GM12878 (cell line): ENCODE measurements at regions not wholly inside any gene's neighbourhood (a gene's known extent, or its start where the extent isn't known, plus 50 kb on each side); places are given as distances from the start of the nearest gene placed in this dataset.

Experiments used
- ATAC-seq: fragments of 200-7000 bp; cut with Tn5 transposase; 3 replicates; pipeline ENCODE4 v1.9.1; 2020; ENCODE audit warnings: mild to moderate bottlenecking, moderate library complexity
- BruUV-seq: library from RNA; stranded (reverse); fragments of 400-500 nt; replicated peaks from 2 replicates; lab custom pipeline; 2021; lab: Mats Ljungman, UMichigan
- CTCF ChIA-PET: fragments of 300-600 bp; sonication (Branson Sonifier 250); formaldehyde crosslinking; extraction: SDS; loops from one replicate; lab custom pipeline; 2021; ENCODE audit warnings: inconsistent platforms; lab: Yijun Ruan, JAX
- POLR2A ChIA-PET: fragments of 350-600 bp; formaldehyde crosslinking; extraction: SDS; loops from one replicate; lab custom pipeline; 2021; ENCODE audit warnings: inconsistent platforms; lab: Charles Lee
- RAD21 ChIA-PET: fragments of 300-600 bp; sonication (Branson Sonifier 250); formaldehyde crosslinking; loops from one replicate; lab custom pipeline; 2023; ENCODE audit warnings: antibody characterized with exemption; ENCODE audit not compliant: unreplicated experiment; lab: Charles Lee
- SMC1A ChIA-PET: fragments of 300-600 bp; sonication (Branson Sonifier 250); formaldehyde crosslinking; loops from one replicate; lab custom pipeline; 2023; ENCODE audit not compliant: unreplicated experiment, uncharacterized antibody; lab: Charles Lee
- DNase-seq: peaks from one replicate; pipeline ENCODE4 v3.0.0-alpha.2; 2011; ENCODE audit warnings: low read depth, low spot score
- FAIRE-seq: peaks from 3 replicates; lab custom pipeline; 2011; peaks lifted over from hg19 to GRCh38; lab: Jason Lieb, UNC
- H2AFZ ChIP-seq: 2 replicates; pipeline ENCODE4 v1.6.0; 2011; ENCODE audit warnings: low read depth, low read length, control low read depth; ENCODE audit not compliant: control insufficient read depth
- H3K27ac ChIP-seq: 2 replicates; pipeline ENCODE4 v1.5.1; 2011; ENCODE audit warnings: control low read depth; ENCODE audit not compliant: control insufficient read depth, insufficient read depth
- H3K27me3 ChIP-seq, 2 experiments: replicated peaks in 1 of 2; 2 replicates each; pipeline versions ENCODE4 v1.6.0 to v1.6.1; 2011; ENCODE audit warnings: low read length in 1 of 2; ENCODE audit not compliant: control insufficient read depth in 2 of 2, insufficient read depth in 2 of 2
- H3K36me3 ChIP-seq, 2 experiments: 2 replicates each; pipeline ENCODE4 v1.5.1; 2011; ENCODE audit warnings: low read length in 1 of 2; ENCODE audit not compliant: control insufficient read depth in 2 of 2, insufficient read depth in 2 of 2
- H3K4me1 ChIP-seq: 2 replicates; pipeline ENCODE4 v1.6.1; 2011; ENCODE audit warnings: mild to moderate bottlenecking, low read length, moderate library complexity, mixed read lengths; ENCODE audit not compliant: control insufficient read depth, insufficient read depth
- H3K4me2 ChIP-seq: 2 replicates; pipeline ENCODE4 v1.6.0; 2011; ENCODE audit warnings: control low read depth; ENCODE audit not compliant: control insufficient read depth, insufficient read depth
- H3K4me3 ChIP-seq: fragments of 200-600 bp; sonication (generic); 2 replicates; pipeline ENCODE4 v1.5.1; 2016
- H3K79me2 ChIP-seq: 2 replicates; pipeline ENCODE4 v1.6.0; 2011; ENCODE audit warnings: low read length; ENCODE audit not compliant: control insufficient read depth, insufficient read depth
- H3K9ac ChIP-seq: 2 replicates; pipeline ENCODE4 v1.8.0; 2011; ENCODE audit warnings: low read length, control low read depth, mixed read lengths; ENCODE audit not compliant: control insufficient read depth, insufficient read depth
- H3K9me3 ChIP-seq: replicated peaks from 3 replicates; pipeline ENCODE4 v1.5.1; 2011; ENCODE audit warnings: mild to moderate bottlenecking, low read length; ENCODE audit not compliant: control insufficient read depth, insufficient read depth
- H4K20me1 ChIP-seq: 2 replicates; pipeline ENCODE4 v1.6.0; 2011; ENCODE audit not compliant: control insufficient read depth, insufficient read depth
- ATF7 ChIP-seq: fragments of 450-650 bp; IDR thresholded peaks from 2 replicates; pipeline ENCODE4 v1.6.1; 2016; ENCODE audit warnings: low read depth, mild to moderate bottlenecking
- CBX3 ChIP-seq: fragments of 200-600 bp; sonication (generic); IDR thresholded peaks from 2 replicates; pipeline ENCODE4 v1.6.1; 2016; ENCODE audit warnings: low read depth, borderline replicate concordance
- HDGF ChIP-seq: fragments of 450-650 bp; IDR thresholded peaks from 2 replicates; pipeline ENCODE4 v1.6.1; 2016; ENCODE audit warnings: antibody characterized with exemption
- IKZF1 ChIP-seq: fragments of 450-650 bp; conservative IDR thresholded peaks from 2 replicates; pipeline ENCODE4 v1.6.1; 2017; ENCODE audit warnings: antibody characterized with exemption, mild to moderate bottlenecking
- IRF4 ChIP-seq: IDR thresholded peaks from 2 replicates; pipeline ENCODE4 v1.6.1; 2011; ENCODE audit warnings: low read depth, low read length
- JUNB ChIP-seq: IDR thresholded peaks from 2 replicates; pipeline ENCODE4 v1.6.1; 2016; ENCODE audit warnings: antibody characterized with exemption, mild to moderate bottlenecking
- POU2F2 ChIP-seq: IDR thresholded peaks from 3 replicates; pipeline ENCODE4 v1.6.1; 2011; ENCODE audit warnings: low read depth, mild to moderate bottlenecking, low read length, borderline replicate concordance
- RFX5 ChIP-seq: IDR thresholded peaks from 2 replicates; pipeline ENCODE4 v1.6.1; 2011; ENCODE audit warnings: low read depth, low read length, improper control_type of control experiment
- WGBS: methylation state at CpG from one replicate; pipeline ENCODE4 v1.1.6; 2016; ENCODE audit warnings: low lambda C conversion rate; ENCODE audit not compliant: insufficient replicate concordance, insufficient coverage; ENCODE audit errors: missing lambda C conversion rate; 5-methylcytosine and 5-hydroxymethylcytosine counted together
- in situ Hi-C: fragments of 300-500 bp; cut with MboI; formaldehyde crosslinking; loops from 9 replicates; pipeline ENCODE4 v1.14.3; 2018; ENCODE audit warnings: mixed read lengths
- intact Hi-C: fragments of 100-400 bp; cut with micrococcal nuclease; formaldehyde crosslinking; loops from one replicate; pipeline ENCODE4 v1.14.2; 2022; ENCODE audit not compliant: unreplicated experiment

GRCh38 chr2:8153258-8153718 lies 528.6 kb upstream of the ID2 start:
- in situ Hi-C loops: no loop called here
- H2AFZ ChIP-seq: no peak overlapping the region
- SMC1A ChIA-PET: interaction anchor here (0.6 to 1.8 kb wide), 19 partner anchors 8 to 527 kb away, joined by 3 to 6 read pairs (median 3); no protein-coding TSS in a partner anchor
- TF ChIP-seq IRF4: 0 out of 2 replicates have a peak, but pooled peaks have one; percentile 6
- TF ChIP-seq HDGF: 0 out of 2 replicates have a peak, but pooled peaks have one; percentile 4
- no peak for TF ChIP-seq JUNB
- TF ChIP-seq CBX3: no peak
- TF ChIP-seq IKZF1: 0 out of 2 replicates have a peak, but pooled peaks have one; percentile 8
- 0 out of 3 replicates have a peak, but pooled peaks have one; percentile 5 for TF ChIP-seq POU2F2
- TF ChIP-seq ATF7: 0 out of 2 replicates have a peak, but pooled peaks have one; percentile 1
- 0 out of 2 replicates have a peak, but pooled peaks have one; percentile 1 for TF ChIP-seq RFX5
- TF ChIP-seq, all 136 proteins: peak for 6
- H3K4me1 ChIP-seq: peaks cover 9% of the 10 kb centered on the region
- H3K36me3 ChIP-seq: no peaks in the 10 kb centered on the region
- intact Hi-C loops: no loop called here
- WGBS: 71% methylated on average over 8 of the region's 8 CpGs
- H3K27ac ChIP-seq: no peak overlapping the region
- peaks cover 7% of the 10 kb centered on the region; the same call in 2 of the 3 replicates for H3K9me3 ChIP-seq
- FAIRE-seq (no peak), DNase-seq (no peak), ATAC-seq (peak; percentile 46)
- H3K4me3 ChIP-seq: no peak overlapping the region
- ChIA-PET RAD21 (interaction anchor here (0.6 to 1.6 kb wide), 13 partner anchors 17 to 586 kb away, joined by 3 to 5 read pairs (median 3); partner anchors contain the start of gene ID2), POLR2A (interaction anchor here (0.5 to 1.3 kb wide), 5 partner anchors 17 to 86 kb away, joined by 3 to 5 read pairs (median 3); no protein-coding TSS in a partner anchor), CTCF (interaction anchor here (0.8 kb wide), 1 partner anchor 18 kb away, joined by 3 read pairs; no protein-coding TSS in a partner anchor)
- H3K4me2 ChIP-seq: peak overlapping the region; percentile 6; the same call in 1 of the 2 replicates
- H3K9ac ChIP-seq: no peak overlapping the region
- H3K27me3 ChIP-seq: no peaks in the 10 kb centered on the region
- no peaks in the 10 kb centered on the region for H4K20me1 ChIP-seq
- BruUV-seq: no TSS peak
- no peaks in the 10 kb centered on the region for H3K79me2 ChIP-seq
